ENCODE measurements at regions not wholly inside any gene's neighbourhood (a gene's known extent, or its start where the extent isn't known, plus 50 kb on each side); places are given as distances from the start of the nearest gene placed in this dataset.
"Not testable (repeated sequence)": the region's sequence is repeated elsewhere in the genome, so short reads cannot be mapped to it uniquely, and the experiment has no call there.

DNA sequence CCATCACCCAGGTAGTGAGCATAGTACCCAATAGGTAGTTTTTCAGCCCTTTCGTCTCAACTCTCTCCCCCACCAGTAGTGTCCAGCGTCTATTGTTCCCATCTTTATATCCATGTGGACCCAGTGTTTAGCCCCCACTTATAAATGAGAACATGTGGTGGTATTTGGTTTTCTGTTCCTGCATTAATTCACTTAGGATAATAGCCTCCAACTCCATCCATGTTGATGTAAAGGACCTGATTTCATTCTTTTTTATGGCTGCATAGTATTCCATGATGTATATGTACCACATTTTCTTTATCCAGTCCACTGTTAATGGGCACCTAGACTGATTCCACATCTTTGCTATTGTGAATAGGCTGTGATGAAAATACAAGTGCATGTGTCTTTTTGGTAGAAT is 51.3 kb downstream of the NACA2 start:
- DNase-seq (ENCODE audit: low read depth): not testable (repeated sequence)

DNA sequence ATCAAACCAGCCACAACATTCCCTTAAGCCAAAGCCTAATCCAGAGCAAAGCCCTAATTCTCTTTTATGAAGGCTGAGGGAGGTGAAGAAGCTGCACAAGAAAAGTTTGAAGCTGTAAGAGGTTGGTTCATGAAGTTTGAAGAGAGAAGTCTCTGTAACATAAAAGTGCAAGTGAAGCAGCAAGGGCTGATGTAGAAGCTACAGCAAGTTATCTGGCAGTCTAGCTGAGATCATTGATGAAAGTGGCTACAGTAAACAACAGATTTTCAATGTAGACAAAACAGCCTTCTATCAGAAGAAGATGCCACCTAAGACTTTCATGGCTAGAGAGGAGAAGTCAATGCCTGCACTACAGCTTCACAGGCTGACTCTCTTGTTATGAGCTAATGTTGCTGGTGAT is 52.5 kb downstream of the NACA2 start:
- no peak for DNase-seq (ENCODE audit: low read depth)

DNA sequence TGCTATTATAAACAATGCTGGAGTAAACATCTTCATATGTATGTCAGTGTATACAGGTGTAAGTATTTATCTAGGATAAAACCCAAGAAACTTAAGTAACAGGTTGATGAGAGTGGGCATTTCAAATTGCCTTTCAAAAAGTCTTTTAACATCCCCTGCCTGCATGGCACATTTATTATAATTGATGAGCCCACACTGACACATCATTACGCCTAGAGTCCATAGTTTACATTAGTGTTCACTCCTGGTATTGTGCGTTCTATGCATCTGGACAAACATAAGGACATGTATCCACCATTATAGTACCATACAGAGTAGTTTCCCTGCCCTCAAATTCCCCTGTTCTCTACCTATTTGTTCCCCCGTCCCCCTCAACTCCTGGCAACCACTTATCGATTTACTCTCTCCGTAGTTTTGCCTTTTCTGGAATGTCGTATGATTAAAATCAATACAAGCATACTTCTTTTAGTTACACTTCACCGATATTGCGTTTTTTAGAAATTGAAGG is 53.7 kb downstream of the NACA2 start:
- no peak for DNase-seq (ENCODE audit: low read depth)

DNA sequence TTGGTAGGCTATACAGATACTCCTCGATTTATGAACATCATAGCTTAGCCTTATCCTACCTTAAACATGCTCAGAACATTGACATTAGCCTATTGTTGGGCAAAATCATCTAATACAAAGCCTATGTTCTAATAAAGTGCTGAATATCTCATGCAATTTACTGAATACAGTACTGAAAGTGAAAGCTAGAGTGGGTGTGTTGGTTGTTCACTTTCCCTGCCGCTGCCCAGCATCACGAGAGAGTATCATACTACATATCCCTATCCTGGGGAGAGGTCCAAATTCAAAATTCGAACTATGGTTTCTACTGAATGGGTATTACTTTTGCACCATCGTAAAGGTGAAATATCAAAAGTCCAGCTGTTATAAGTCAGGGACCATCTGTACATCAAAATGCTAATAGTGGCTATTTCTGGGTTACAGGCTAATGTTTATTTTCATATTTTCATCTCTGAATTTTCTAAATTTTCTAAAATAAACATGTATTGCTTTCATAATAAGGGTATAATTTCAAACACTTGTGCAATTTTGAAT is 54.5 kb downstream of the NACA2 start:
- DNase-seq (ENCODE audit: low read depth): peak; percentile 34
